Mucosa of descending colon (tissue), 3 donors: ENCODE measurements at regions not wholly inside any gene's neighbourhood (a gene's known extent, or its start where the extent isn't known, plus 50 kb on each side); places are given as distances from the start of the nearest gene placed in this dataset.

Source experiments
- ATAC-seq: fragments of 200-7000 bp; cut with Tn5 transposase; one replicate; pipeline ENCODE4 v1.9.1; 2020; ENCODE audit warnings: mild to moderate bottlenecking, moderate library complexity
- DNase-seq, 3 donors: peaks; one replicate each; pipeline ENCODE4 v3.0.0-alpha.2; 2020
- H3K36me3 ChIP-seq: fragments of 200-600 bp; one replicate; pipeline ENCODE4 v1.8.0; 2021; ENCODE audit warnings: low read depth, mild to moderate bottlenecking
- H3K4me1 ChIP-seq: fragments of 200-600 bp; one replicate; pipeline ENCODE4 v1.8.0; 2021; ENCODE audit warnings: low read depth, mild to moderate bottlenecking
- H3K4me3 ChIP-seq: fragments of 200-600 bp; one replicate; pipeline ENCODE4 v1.8.0; 2021; ENCODE audit warnings: mild to moderate bottlenecking
- H3K9me3 ChIP-seq: fragments of 200-600 bp; one replicate; pipeline ENCODE4 v1.8.0; 2021; ENCODE audit warnings: mild to moderate bottlenecking
- intact Hi-C, 2 donors: fragments of 100-400 bp; cut with DNase I in 1 of 2; cut with micrococcal nuclease in 1 of 2; formaldehyde crosslinking; loops; one replicate each; pipeline versions ENCODE4 v1.11.0 to v1.11.1; 2022; cut with DNase I, micrococcal nuclease
- TF ChIP-seq, protein P1 (sequence below): fragments of 200-600 bp; IDR thresholded peaks from one replicate; pipeline ENCODE4 v1.8.0; 2022; ENCODE audit warnings: antibody characterized with exemption, mild to moderate bottlenecking
- donor health status: DM: no; HTN: no; CAD: no; lungs with moderate emphysema.
- donor health status: DM: no; HTN: no; CAD: no.
- donor health status: DM: no; HTN: yes; CAD: no.

GRCh38 chr11:25536289-25536688, 795.6 kb upstream of the ANO3 start:
- Histone ChIP-seq H3K36me3 (no peaks in the 10 kb centered on the region), H3K4me1 (no peaks in the 10 kb centered on the region), H3K4me3 (no peak overlapping the region), H3K9me3 (no peaks in the 10 kb centered on the region)
- ATAC-seq: no peak
- intact Hi-C loops: no loop called here
- TF ChIP-seq, protein P1, sequence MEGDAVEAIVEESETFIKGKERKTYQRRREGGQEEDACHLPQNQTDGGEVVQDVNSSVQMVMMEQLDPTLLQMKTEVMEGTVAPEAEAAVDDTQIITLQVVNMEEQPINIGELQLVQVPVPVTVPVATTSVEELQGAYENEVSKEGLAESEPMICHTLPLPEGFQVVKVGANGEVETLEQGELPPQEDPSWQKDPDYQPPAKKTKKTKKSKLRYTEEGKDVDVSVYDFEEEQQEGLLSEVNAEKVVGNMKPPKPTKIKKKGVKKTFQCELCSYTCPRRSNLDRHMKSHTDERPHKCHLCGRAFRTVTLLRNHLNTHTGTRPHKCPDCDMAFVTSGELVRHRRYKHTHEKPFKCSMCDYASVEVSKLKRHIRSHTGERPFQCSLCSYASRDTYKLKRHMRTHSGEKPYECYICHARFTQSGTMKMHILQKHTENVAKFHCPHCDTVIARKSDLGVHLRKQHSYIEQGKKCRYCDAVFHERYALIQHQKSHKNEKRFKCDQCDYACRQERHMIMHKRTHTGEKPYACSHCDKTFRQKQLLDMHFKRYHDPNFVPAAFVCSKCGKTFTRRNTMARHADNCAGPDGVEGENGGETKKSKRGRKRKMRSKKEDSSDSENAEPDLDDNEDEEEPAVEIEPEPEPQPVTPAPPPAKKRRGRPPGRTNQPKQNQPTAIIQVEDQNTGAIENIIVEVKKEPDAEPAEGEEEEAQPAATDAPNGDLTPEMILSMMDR: no peak
- no peak for DNase-seq

GRCh38 chr11:25537393-25537792, 794.5 kb upstream of the ANO3 start:
- H3K9me3 ChIP-seq: no peaks in the 10 kb centered on the region
- H3K36me3 ChIP-seq: no peaks in the 10 kb centered on the region
- no peak for ATAC-seq
- TF ChIP-seq, protein P1: no peak
- no peak for DNase-seq
- intact Hi-C loops: no loop called here
- H3K4me3 ChIP-seq: no peak overlapping the region
- H3K4me1 ChIP-seq: no peaks in the 10 kb centered on the region

DNA sequence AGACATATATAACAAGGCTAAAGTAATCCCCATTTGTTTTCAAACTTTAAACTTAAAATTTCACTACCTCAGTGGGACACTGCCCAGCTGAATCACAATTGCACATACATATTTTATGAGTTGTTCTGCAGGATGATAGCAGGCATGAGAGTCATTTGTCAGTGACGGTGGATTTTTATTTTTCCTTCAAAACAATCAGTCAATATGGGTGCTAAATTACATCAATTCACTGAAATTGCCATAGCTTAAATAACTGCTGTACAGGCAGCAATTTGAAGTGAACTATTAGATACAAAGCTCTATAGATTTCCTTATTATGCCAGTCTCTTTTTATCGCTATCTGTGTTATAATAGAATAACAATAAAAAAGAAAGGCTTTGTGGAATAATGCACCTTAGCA, 784.6 kb upstream of the ANO3 start:
- TF ChIP-seq, protein P1: no peak
- ATAC-seq: no peak
- Histone ChIP-seq H3K4me1 (no peaks in the 10 kb centered on the region), H3K36me3 (no peaks in the 10 kb centered on the region), H3K4me3 (no peak overlapping the region), H3K9me3 (no peaks in the 10 kb centered on the region)
- intact Hi-C loops: no loop called here
- DNase-seq: no peak

GRCh38 chr11:25562417-25562816, 769.5 kb upstream of the ANO3 start:
- DNase-seq (no peak), ATAC-seq (no peak)
- Histone ChIP-seq H3K4me3 (no peak overlapping the region), H3K4me1 (no peaks in the 10 kb centered on the region), H3K9me3 (no peaks in the 10 kb centered on the region), H3K36me3 (no peaks in the 10 kb centered on the region)
- TF ChIP-seq, protein P1: no peak
- intact Hi-C loops: no loop called here

GRCh38 chr11:25565846-25566245, 766.1 kb upstream of the ANO3 start:
- no peaks in the 10 kb centered on the region for H3K4me1 ChIP-seq
- intact Hi-C loops: no loop called here
- no peak overlapping the region for H3K4me3 ChIP-seq
- ATAC-seq (no peak), DNase-seq (no peak)
- no peaks in the 10 kb centered on the region for H3K9me3 ChIP-seq
- TF ChIP-seq, protein P1: no peak
- no peaks in the 10 kb centered on the region for H3K36me3 ChIP-seq
